ENCODE measurements at regions not wholly inside any gene's neighbourhood (a gene's known extent, or its start where the extent isn't known, plus 50 kb on each side); places are given as distances from the start of the nearest gene placed in this dataset.
"Not testable (repeated sequence)": the region's sequence is repeated elsewhere in the genome, so short reads cannot be mapped to it uniquely, and the experiment has no call there.

DNA sequence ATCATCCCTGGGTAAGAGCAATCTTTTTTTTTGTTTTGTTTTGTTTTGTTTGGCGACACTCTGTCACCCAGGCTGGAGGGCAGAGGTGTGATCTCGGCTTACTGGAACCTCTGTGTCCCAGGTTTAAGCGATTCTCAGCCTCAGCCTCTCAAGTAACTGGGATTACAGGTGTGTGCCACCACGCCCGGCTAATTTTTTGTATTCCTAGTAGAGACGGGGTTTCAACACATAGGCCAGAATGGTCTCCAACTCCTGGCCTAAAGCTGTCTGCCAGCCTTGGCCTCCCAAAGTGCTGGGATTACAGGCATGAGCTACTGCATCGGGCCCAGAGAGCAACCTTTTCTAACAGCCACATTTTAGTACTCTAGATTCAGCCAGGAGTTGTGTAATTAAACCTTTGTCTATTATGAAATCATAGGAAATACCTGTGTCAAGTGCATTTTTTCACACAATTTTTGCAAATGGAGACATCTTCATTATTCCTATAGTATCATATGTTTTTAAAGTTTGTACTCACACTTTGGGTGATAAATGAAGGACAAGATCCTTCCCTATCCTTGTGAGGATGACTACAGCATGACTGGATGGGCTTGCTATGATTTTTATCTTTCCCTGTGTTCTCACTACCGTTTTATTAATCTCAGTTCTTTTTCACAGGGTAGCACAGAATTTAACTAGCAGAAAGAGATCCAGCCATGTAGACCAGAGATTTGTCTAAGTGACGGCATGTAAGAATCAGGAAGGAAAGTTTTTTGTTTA, 82.6 kb downstream of the OR2B2 start:
- ATAC-seq (no peak), DNase-seq (no peak)
- H3K4me1 ChIP-seq, result peaks cover 5% of the 10 kb centered on the region
- H3K9me3 ChIP-seq, result no peaks in the 10 kb centered on the region
- TF ChIP-seq, protein P1, sequence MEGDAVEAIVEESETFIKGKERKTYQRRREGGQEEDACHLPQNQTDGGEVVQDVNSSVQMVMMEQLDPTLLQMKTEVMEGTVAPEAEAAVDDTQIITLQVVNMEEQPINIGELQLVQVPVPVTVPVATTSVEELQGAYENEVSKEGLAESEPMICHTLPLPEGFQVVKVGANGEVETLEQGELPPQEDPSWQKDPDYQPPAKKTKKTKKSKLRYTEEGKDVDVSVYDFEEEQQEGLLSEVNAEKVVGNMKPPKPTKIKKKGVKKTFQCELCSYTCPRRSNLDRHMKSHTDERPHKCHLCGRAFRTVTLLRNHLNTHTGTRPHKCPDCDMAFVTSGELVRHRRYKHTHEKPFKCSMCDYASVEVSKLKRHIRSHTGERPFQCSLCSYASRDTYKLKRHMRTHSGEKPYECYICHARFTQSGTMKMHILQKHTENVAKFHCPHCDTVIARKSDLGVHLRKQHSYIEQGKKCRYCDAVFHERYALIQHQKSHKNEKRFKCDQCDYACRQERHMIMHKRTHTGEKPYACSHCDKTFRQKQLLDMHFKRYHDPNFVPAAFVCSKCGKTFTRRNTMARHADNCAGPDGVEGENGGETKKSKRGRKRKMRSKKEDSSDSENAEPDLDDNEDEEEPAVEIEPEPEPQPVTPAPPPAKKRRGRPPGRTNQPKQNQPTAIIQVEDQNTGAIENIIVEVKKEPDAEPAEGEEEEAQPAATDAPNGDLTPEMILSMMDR (IDR thresholded peaks at IDR 0.05), result no peak
- H3K27ac ChIP-seq, result no peak overlapping the region
- H3K27me3 ChIP-seq (ENCODE audit: low read depth), result no peaks in the 10 kb centered on the region
- H3K36me3 ChIP-seq, result no peaks in the 10 kb centered on the region
- peak overlapping the region; percentile 54 for H3K4me3 ChIP-seq
- intact Hi-C loops (cut with DNase I), result no loop called here

DNA sequence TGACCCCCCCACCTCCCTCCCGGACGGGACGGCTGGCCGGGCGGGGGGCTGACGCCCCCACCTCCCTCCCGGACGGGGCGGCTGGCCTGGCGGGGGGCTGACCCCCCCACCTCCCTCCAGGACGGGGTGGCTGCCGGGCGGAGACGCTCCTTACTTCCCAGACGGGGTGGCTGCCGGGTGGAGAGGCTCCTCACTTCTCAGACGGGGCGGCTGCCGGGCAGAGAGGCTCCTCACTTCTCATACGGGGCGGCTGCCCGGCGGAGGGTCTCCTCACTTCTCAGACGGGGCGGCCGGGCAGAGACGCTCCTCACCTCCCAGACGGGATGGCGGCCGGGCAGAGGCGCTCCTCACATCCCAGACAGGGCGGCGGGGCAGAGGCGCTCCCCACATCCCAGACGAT, 84.7 kb downstream of the OR2B2 start:
- H3K9me3 ChIP-seq; H3K36me3 ChIP-seq; H3K4me1 ChIP-seq; intact Hi-C loops (cut with DNase I); DNase-seq; H3K27ac ChIP-seq; H3K27me3 ChIP-seq (ENCODE audit: low read depth); ATAC-seq; H3K4me3 ChIP-seq: not testable (repeated sequence)

DNA sequence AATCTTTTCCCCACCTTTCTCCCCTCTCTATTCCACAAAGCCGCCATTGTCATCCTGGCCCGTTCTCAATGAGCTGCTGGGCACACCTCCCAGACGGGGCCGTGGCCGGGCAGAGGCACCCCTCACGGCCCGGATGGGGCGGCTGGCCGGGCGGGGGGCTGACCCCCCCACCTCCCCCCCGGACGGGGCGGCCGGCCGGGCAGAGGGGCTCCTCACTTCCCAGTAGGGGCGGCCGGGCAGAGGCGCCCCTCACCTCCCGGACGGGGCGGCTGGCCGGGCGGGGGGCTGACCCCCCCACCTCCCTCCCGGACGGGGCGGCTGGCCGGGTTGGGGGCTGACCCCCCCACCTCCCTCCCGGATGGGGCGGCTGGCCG, 85.6 kb downstream of the OR2B2 start:
- H3K27me3 ChIP-seq (ENCODE audit: low read depth); H3K36me3 ChIP-seq; ATAC-seq; H3K9me3 ChIP-seq; intact Hi-C loops (cut with DNase I); H3K27ac ChIP-seq; H3K4me3 ChIP-seq; H3K4me1 ChIP-seq; DNase-seq: not testable (repeated sequence)

DNA sequence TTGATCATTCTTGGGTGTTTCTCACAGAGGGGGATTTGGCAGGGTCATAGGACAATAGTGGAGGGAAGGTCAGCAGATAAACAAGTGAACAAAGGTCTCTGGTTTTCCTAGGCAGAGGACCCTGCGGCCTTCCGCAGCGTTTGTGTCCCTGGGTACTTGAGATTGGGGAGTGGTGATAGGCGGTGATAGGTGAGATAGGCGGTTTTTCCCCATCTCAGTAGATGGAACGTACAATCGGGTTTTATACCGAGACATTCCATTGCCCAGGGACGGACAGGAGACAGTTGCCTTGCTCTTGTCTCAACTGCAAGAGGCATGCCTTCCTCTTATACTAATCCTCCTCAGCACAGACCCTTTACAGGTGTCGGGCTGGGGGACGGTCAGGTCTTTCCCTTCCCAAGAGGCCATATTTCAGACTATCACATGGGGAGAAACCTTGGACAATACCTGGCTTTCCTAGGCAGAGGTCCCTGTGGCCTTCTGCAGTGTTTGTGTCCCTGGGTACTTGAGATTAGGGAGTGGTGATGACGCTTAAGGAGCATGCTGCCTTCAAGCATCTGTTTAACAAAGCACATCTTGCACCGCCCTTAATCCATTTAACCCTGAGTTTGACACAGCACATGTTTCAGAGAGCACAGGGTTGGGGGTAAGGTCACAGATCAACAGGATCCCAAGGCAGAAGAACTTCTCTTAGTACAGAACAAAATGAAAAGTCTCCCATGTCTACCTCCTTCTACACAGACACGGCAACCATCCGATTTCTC, 86.2 kb downstream of the OR2B2 start:
- ATAC-seq; H3K4me1 ChIP-seq; H3K27me3 ChIP-seq (ENCODE audit: low read depth); H3K4me3 ChIP-seq; H3K9me3 ChIP-seq; DNase-seq; intact Hi-C loops (cut with DNase I); H3K27ac ChIP-seq; H3K36me3 ChIP-seq: not testable (repeated sequence)

DNA sequence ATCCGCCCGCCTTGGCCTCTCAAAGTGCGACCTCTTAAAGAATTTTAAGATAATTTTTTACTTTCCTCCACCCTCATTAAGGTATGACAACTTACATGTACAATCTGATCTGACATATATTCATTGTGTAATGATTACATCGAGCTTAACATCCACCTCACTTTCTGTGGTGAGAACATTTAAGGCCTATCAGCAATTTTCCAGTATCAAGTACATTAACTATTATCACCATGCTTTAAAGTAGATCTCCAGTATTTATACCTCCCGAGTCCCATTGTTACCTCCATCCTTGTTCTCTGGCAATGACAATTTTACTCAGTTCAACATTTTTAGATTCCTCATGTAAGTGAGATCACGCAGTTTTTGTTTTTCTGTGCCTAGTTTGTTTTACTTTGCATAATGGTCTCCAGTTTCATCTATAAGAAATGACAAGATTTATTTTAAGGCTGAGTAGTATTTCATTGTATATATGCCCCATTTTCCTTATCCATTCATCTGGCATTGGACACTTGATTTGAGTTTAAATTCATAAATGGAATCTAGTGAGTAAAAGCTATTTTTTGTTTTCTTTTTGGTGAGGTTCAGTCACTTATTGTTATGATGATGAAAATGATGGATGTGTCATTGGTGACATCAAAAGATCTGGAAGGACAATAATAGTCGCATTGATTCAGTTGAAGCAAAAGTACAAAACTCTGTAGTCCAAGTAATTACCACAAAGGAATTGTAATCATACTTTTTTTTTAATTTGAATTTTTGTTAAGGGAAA, 87.0 kb downstream of the OR2B2 start:
- DNase-seq (no peak), ATAC-seq (no peak)
- intact Hi-C loops (cut with DNase I), result no loop called here
- H3K27ac ChIP-seq, result peak overlapping the region; percentile 80
- TF ChIP-seq, protein P1 (IDR thresholded peaks at IDR 0.05), result no peak
- H3K9me3 ChIP-seq, result no peaks in the 10 kb centered on the region
- H3K27me3 ChIP-seq (ENCODE audit: low read depth), result peaks cover 12% of the 10 kb centered on the region
- H3K4me1 ChIP-seq, result peaks cover 4% of the 10 kb centered on the region
- H3K36me3 ChIP-seq, result no peaks in the 10 kb centered on the region
- peak overlapping the region; percentile 52 for H3K4me3 ChIP-seq

DNA sequence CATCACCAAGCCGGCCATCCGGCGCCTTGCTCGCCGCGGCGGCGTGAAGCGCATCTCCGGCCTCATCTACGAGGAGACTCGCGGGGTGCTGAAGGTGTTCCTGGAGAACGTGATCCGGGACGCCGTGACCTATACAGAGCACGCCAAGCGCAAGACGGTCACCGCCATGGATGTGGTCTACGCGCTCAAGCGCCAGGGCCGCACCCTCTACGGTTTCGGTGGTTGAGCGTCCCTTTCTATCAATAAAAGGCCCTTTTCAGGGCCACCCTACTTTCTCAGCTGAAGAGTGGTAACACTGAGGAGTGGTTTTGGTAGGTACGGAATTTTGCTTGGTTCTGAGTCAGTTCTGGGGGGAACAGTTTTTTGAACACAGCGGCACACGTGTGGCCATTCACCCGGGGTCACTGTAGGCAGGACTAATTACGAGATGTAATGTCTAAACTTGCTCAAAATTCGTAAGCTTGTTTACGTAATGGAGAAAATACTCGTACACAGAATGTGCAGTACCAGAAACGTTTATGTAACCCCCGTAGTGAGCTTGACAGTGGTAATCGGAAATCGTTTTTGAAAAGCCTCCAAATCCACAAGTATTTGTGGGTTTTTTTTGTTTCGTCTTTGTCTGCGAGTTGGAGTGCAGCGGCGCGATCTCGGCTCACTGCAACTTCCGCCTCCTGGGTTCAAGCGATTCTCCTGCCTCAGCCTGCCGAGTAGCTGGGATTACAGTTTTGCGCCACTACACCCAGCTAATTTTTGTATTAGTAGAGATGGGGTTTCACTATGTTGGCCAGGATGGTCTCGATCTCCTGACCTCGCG, 87.8 kb downstream of the OR2B2 start:
- peak overlapping the region; percentile 80 for H3K27ac ChIP-seq
- H3K36me3 ChIP-seq; H3K9me3 ChIP-seq; H3K4me1 ChIP-seq; intact Hi-C loops (cut with DNase I): not testable (repeated sequence)
- peak overlapping the region; percentile 52 for H3K4me3 ChIP-seq
- ATAC-seq (peak; percentile 84 to 86), DNase-seq (peak; percentile 62)
- peaks cover 12% of the 10 kb centered on the region for H3K27me3 ChIP-seq (ENCODE audit: low read depth)

DNA sequence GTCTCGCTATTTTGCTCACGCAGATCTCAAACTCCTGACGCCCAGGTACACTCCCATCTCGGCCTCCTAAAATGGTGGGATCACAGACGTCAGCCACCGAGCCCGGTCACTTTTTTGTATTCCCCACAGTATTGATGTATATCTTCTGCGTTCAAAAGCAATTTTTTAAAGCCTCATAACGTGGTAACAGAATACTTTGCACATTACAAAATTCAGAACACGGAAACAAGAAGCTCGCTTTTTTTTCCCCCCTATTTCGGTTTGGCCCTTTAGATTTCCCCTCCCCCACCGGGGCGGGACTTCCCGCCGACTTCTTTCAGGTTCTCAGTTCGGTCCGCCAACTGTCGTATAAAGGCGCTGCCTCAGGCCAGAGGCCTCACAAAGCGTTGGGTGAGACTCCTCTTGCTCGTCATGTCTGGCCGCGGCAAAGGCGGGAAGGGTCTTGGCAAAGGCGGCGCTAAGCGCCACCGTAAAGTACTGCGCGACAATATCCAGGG, 88.4 kb downstream of the OR2B2 start:
- H3K4me1 ChIP-seq; H3K36me3 ChIP-seq; intact Hi-C loops (cut with DNase I); DNase-seq; H3K9me3 ChIP-seq: not testable (repeated sequence)
- H3K27ac ChIP-seq, result peak overlapping the region; percentile 67
- peak overlapping the region; percentile 42 for H3K4me3 ChIP-seq
- peak; percentile 93 to 96 for ATAC-seq
- H3K27me3 ChIP-seq (ENCODE audit: low read depth), result peaks cover 12% of the 10 kb centered on the region
